ENCODE measurements at regions not wholly inside any gene's neighbourhood (a gene's known extent, or its start where the extent isn't known, plus 50 kb on each side); places are given as distances from the start of the nearest gene placed in this dataset.

GRCh38 chrX:10813761-10814160, 193.4 kb upstream of the MID1 start:
- Histone ChIP-seq H3K36me3 (ENCODE audit: control insufficient read depth in 4 of 4, insufficient read depth in 4 of 4, low read length in 4 of 4) (no peaks in the 10 kb centered on the region), H3K27me3 (ENCODE audit: control insufficient read depth in 3 of 3, insufficient read depth in 3 of 3, low read length in 2 of 3) (peaks cover 0 to 4% (median 0%) of the 10 kb centered on the region in 3 donors), H3K4me1 (ENCODE audit: control insufficient read depth in 5 of 5, insufficient read depth in 5 of 5, low read length in 5 of 5) (no peaks in the 10 kb centered on the region), H3K9me3 (ENCODE audit: control insufficient read depth in 4 of 4, insufficient read depth in 3 of 4, low read length in 3 of 4) (peaks cover 0 to 2% (median 0%) of the 10 kb centered on the region in 4 donors), H3K9ac (ENCODE audit: insufficient read depth in 1 of 2, low read length in 2 of 2) (no peak overlapping the region), H3K4me3 (no peak overlapping the region), H3K27ac (ENCODE audit: low read depth in 1 of 2, low read length in 1 of 2) (no peak overlapping the region)
- DNase-seq (no peak), ATAC-seq (ENCODE audit: insufficient read depth, low FRiP score) (no peak)
- WGBS, 2 donors: 78 to 97% methylated on average over 2 of the region's 2 CpGs
- TF ChIP-seq, protein P1, sequence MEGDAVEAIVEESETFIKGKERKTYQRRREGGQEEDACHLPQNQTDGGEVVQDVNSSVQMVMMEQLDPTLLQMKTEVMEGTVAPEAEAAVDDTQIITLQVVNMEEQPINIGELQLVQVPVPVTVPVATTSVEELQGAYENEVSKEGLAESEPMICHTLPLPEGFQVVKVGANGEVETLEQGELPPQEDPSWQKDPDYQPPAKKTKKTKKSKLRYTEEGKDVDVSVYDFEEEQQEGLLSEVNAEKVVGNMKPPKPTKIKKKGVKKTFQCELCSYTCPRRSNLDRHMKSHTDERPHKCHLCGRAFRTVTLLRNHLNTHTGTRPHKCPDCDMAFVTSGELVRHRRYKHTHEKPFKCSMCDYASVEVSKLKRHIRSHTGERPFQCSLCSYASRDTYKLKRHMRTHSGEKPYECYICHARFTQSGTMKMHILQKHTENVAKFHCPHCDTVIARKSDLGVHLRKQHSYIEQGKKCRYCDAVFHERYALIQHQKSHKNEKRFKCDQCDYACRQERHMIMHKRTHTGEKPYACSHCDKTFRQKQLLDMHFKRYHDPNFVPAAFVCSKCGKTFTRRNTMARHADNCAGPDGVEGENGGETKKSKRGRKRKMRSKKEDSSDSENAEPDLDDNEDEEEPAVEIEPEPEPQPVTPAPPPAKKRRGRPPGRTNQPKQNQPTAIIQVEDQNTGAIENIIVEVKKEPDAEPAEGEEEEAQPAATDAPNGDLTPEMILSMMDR (IDR thresholded peaks at IDR 0.05; ENCODE audit: control extremely low read depth, extremely low read depth): no peak

- no peak for ATAC-seq (ENCODE audit: insufficient read depth, low FRiP score)
- TF ChIP-seq, protein P1 (IDR thresholded peaks at IDR 0.05; ENCODE audit: control extremely low read depth, extremely low read depth): no peak
These were observed 198.3 kb upstream of the MID1 start for GRCh38 chrX:10818651-10819050.

DNA sequence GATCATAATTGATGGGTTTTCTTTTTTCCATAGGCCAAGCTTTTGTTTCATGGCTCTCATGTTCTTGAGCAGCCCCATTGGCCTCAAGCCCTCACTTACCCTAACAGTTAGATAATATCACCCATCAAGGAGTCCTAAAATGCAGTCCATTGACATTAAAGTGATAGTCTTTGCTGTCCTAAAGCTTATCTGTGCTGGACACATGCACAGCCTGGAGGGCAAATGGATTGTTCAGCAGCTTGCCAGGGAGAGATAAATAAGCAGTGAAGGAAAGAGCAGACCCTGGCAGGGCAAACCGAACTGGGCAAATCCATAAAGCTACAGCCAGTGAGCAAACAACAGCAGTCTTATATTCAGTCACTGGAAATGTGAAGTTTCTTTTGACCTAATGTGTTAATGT, 199.6 kb upstream of the MID1 start:
- H3K27ac ChIP-seq (ENCODE audit: low read depth in 1 of 2, low read length in 1 of 2): no peak overlapping the region
- TF ChIP-seq, protein P1 (IDR thresholded peaks at IDR 0.05; ENCODE audit: control extremely low read depth, extremely low read depth): no peak
- no peak for ATAC-seq (ENCODE audit: insufficient read depth, low FRiP score)
- H3K4me3 ChIP-seq: no peak overlapping the region
- no peak for DNase-seq
- H3K36me3 ChIP-seq (ENCODE audit: control insufficient read depth in 4 of 4, insufficient read depth in 4 of 4, low read length in 4 of 4): no peaks in the 10 kb centered on the region
- no peaks in the 10 kb centered on the region for H3K27me3 ChIP-seq (ENCODE audit: control insufficient read depth in 3 of 3, insufficient read depth in 3 of 3, low read length in 2 of 3)
- WGBS, 2 donors: 57 to 63% methylated on average over 1 of the region's 1 CpG
- no peaks in the 10 kb centered on the region for H3K4me1 ChIP-seq (ENCODE audit: control insufficient read depth in 5 of 5, insufficient read depth in 5 of 5, low read length in 5 of 5)
- no peaks in the 10 kb centered on the region for H3K9me3 ChIP-seq (ENCODE audit: control insufficient read depth in 4 of 4, insufficient read depth in 3 of 4, low read length in 3 of 4)
- H3K9ac ChIP-seq (ENCODE audit: insufficient read depth in 1 of 2, low read length in 2 of 2): no peak overlapping the region

More at GRCh38 chrX:10818651-10819050, 198.3 kb upstream of the MID1 start:
- peaks cover 0 to 4% (median 0%) of the 10 kb centered on the region in 3 donors for H3K27me3 ChIP-seq (ENCODE audit: control insufficient read depth in 3 of 3, insufficient read depth in 3 of 3, low read length in 2 of 3)
- no peak for DNase-seq
- no peaks in the 10 kb centered on the region for H3K36me3 ChIP-seq (ENCODE audit: control insufficient read depth in 4 of 4, insufficient read depth in 4 of 4, low read length in 4 of 4)
- H3K4me3 ChIP-seq: no peak overlapping the region
- H3K27ac ChIP-seq (ENCODE audit: low read depth in 1 of 2, low read length in 1 of 2): no peak overlapping the region
- no peaks in the 10 kb centered on the region for H3K4me1 ChIP-seq (ENCODE audit: control insufficient read depth in 5 of 5, insufficient read depth in 5 of 5, low read length in 5 of 5)
- no peaks in the 10 kb centered on the region for H3K9me3 ChIP-seq (ENCODE audit: control insufficient read depth in 4 of 4, insufficient read depth in 3 of 4, low read length in 3 of 4)
- no peak overlapping the region for H3K9ac ChIP-seq (ENCODE audit: insufficient read depth in 1 of 2, low read length in 2 of 2)

- DNase-seq: no peak
- H3K9me3 ChIP-seq (ENCODE audit: control insufficient read depth in 4 of 4, insufficient read depth in 3 of 4, low read length in 3 of 4): no peaks in the 10 kb centered on the region
- WGBS, 2 donors: 64 to 87% methylated on average over 3 of the region's 3 CpGs
- H3K4me3 ChIP-seq: no peak overlapping the region
- no peaks in the 10 kb centered on the region for H3K36me3 ChIP-seq (ENCODE audit: control insufficient read depth in 4 of 4, insufficient read depth in 4 of 4, low read length in 4 of 4)
- no peak for ATAC-seq (ENCODE audit: insufficient read depth, low FRiP score)
- H3K4me1 ChIP-seq (ENCODE audit: control insufficient read depth in 5 of 5, insufficient read depth in 5 of 5, low read length in 5 of 5): no peaks in the 10 kb centered on the region
- H3K27me3 ChIP-seq (ENCODE audit: control insufficient read depth in 3 of 3, insufficient read depth in 3 of 3, low read length in 2 of 3): peaks cover 0 to 3% (median 0%) of the 10 kb centered on the region in 3 donors
- TF ChIP-seq, protein P1 (IDR thresholded peaks at IDR 0.05; ENCODE audit: control extremely low read depth, extremely low read depth): no peak
- H3K27ac ChIP-seq (ENCODE audit: low read depth in 1 of 2, low read length in 1 of 2): no peak overlapping the region
- no peak overlapping the region for H3K9ac ChIP-seq (ENCODE audit: insufficient read depth in 1 of 2, low read length in 2 of 2)
These were observed 200.9 kb upstream of the MID1 start for GRCh38 chrX:10821293-10821692.

All from lung (tissue), 11 donors.